SKM-1 (cell line): ENCODE measurements at regions not wholly inside any gene's neighbourhood (a gene's known extent, or its start where the extent isn't known, plus 50 kb on each side); places are given as distances from the start of the nearest gene placed in this dataset.
"Not testable (repeated sequence)": the region's sequence is repeated elsewhere in the genome, so short reads cannot be mapped to it uniquely, and the experiment has no call there.

Experiments
- DNase-seq: peaks from one replicate; lab custom pipeline; 2025; ENCODE audit not compliant: unreplicated experiment; lab: John Stamatoyannopoulos, UW

- DNase-seq: no peak
Observed at GRCh38 chr2:45120546-45120945, 111.3 kb upstream of the SIX2 start.

GRCh38 chr2:45119855-45120254 is 110.6 kb upstream of the SIX2 start:
- DNase-seq: no peak

- DNase-seq: no peak
Observed at GRCh38 chr2:45119038-45119437, 109.8 kb upstream of the SIX2 start.

- DNase-seq: no peak
Observed at GRCh38 chr2:45117383-45117782, 108.1 kb upstream of the SIX2 start.

GRCh38 chr2:45115181-45115580 is 105.9 kb upstream of the SIX2 start:
- no peak for DNase-seq

GRCh38 chr2:45114221-45114955 is 105.1 kb upstream of the SIX2 start:
- DNase-seq: no peak

GRCh38 chr2:45112750-45113149 is 103.5 kb upstream of the SIX2 start:
- no peak for DNase-seq

GRCh38 chr2:45105050-45105582 is 95.9 kb upstream of the SIX2 start:
- DNase-seq: no peak

GRCh38 chr2:45104429-45104828 is 95.2 kb upstream of the SIX2 start:
- DNase-seq: no peak

- DNase-seq: no peak
Observed at GRCh38 chr2:45103351-45104345, 94.4 kb upstream of the SIX2 start.

- DNase-seq: no peak
Observed at GRCh38 chr2:45102579-45103117, 93.4 kb upstream of the SIX2 start.

- no peak for DNase-seq
Observed at GRCh38 chr2:45102141-45102540, 92.9 kb upstream of the SIX2 start.

GRCh38 chr2:45096996-45097395 is 87.7 kb upstream of the SIX2 start:
- no peak for DNase-seq

GRCh38 chr2:45096038-45096437 is 86.8 kb upstream of the SIX2 start:
- not testable (repeated sequence) for DNase-seq

- DNase-seq: no peak
Observed at GRCh38 chr2:45093663-45094062, 84.4 kb upstream of the SIX2 start.

- no peak for DNase-seq
Observed at GRCh38 chr2:45093181-45093580, 83.9 kb upstream of the SIX2 start.

- no peak for DNase-seq
Observed at GRCh38 chr2:45089554-45090261, 80.5 kb upstream of the SIX2 start.

- no peak for DNase-seq
Observed at GRCh38 chr2:45085487-45085886, 76.2 kb upstream of the SIX2 start.

- DNase-seq: no peak
Observed at GRCh38 chr2:45084361-45085020, 75.2 kb upstream of the SIX2 start.

GRCh38 chr2:45083175-45083574 is 73.9 kb upstream of the SIX2 start:
- DNase-seq: no peak
